ENCODE measurements at regions not wholly inside any gene's neighbourhood (a gene's known extent, or its start where the extent isn't known, plus 50 kb on each side); places are given as distances from the start of the nearest gene placed in this dataset.
"Not testable (repeated sequence)": the region's sequence is repeated elsewhere in the genome, so short reads cannot be mapped to it uniquely, and the experiment has no call there.

- no peak for ATAC-seq (replicated peaks; ENCODE audit: extremely low read depth, poor library complexity, severe bottlenecking)
- H3K9me3 Mint-ChIP-seq: peaks cover 16% of the 10 kb centered on the region
- no peaks in the 10 kb centered on the region for H3K4me1 Mint-ChIP-seq
- no peaks in the 10 kb centered on the region for H3K27me3 Mint-ChIP-seq
- DNase-seq (ENCODE audit: low spot score in 2 of 2): no peak
- H3K27ac Mint-ChIP-seq (ENCODE audit: low read depth): no peak overlapping the region
- no peaks in the 10 kb centered on the region for H3K36me3 Mint-ChIP-seq (ENCODE audit: insufficient read depth)
- no peak overlapping the region for H3K4me3 Mint-ChIP-seq
Observed at GRCh38 chr5:29213475-29213874, 1980.0 kb upstream of the CDH6 start.

DNA sequence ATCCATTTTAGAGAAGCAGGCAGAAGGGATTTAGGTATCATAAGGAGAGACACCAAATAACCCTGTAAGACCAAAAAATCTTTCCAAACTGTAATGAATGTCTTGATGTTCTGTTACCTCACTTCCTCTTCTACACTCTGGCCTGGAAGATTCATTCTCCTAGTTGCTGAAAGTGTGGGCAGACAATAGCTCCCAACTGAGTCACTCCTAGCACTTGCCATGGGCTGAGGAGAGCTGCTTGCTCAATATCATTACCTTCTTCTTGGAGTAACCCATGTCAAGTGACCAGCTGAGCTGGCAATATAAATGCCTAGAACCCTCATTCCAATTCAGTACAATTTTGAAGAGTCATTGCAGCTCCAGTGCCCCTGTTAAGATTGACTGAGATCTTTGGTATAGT is 1985.5 kb upstream of the CDH6 start:
- Mint-ChIP-seq H3K27me3 (no peaks in the 10 kb centered on the region), H3K36me3 (ENCODE audit: insufficient read depth) (no peaks in the 10 kb centered on the region), H3K27ac (ENCODE audit: low read depth) (no peak overlapping the region), H3K4me3 (no peak overlapping the region), H3K9me3 (peaks cover 3% of the 10 kb centered on the region), H3K4me1 (no peaks in the 10 kb centered on the region)
- DNase-seq (ENCODE audit: low spot score in 2 of 2) (no peak), ATAC-seq (replicated peaks; ENCODE audit: extremely low read depth, poor library complexity, severe bottlenecking) (no peak)

DNA sequence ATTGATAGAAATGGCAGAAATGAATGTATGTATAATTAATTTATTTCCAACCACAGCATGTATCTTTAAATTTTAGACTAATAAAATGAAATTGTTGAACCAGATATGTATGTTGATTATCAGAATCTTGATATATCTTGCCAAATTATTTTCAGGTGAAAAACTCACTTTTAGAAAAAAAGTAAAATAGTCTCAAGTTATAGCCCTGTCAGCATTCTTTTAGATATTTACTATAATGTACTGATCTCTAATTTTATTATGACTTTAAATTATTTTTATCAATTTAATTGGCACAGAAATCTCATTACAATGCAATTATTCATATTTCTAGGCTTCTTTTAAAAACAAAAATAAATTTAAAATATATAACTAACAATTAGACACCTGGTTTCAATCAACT is 1990.4 kb upstream of the CDH6 start:
- Mint-ChIP-seq H3K36me3 (ENCODE audit: insufficient read depth) (no peaks in the 10 kb centered on the region), H3K4me3 (no peak overlapping the region), H3K9me3 (no peaks in the 10 kb centered on the region), H3K27ac (ENCODE audit: low read depth) (no peak overlapping the region), H3K27me3 (no peaks in the 10 kb centered on the region), H3K4me1 (no peaks in the 10 kb centered on the region)
- DNase-seq (ENCODE audit: low spot score in 2 of 2) (no peak), ATAC-seq (replicated peaks; ENCODE audit: extremely low read depth, poor library complexity, severe bottlenecking) (no peak)

DNA sequence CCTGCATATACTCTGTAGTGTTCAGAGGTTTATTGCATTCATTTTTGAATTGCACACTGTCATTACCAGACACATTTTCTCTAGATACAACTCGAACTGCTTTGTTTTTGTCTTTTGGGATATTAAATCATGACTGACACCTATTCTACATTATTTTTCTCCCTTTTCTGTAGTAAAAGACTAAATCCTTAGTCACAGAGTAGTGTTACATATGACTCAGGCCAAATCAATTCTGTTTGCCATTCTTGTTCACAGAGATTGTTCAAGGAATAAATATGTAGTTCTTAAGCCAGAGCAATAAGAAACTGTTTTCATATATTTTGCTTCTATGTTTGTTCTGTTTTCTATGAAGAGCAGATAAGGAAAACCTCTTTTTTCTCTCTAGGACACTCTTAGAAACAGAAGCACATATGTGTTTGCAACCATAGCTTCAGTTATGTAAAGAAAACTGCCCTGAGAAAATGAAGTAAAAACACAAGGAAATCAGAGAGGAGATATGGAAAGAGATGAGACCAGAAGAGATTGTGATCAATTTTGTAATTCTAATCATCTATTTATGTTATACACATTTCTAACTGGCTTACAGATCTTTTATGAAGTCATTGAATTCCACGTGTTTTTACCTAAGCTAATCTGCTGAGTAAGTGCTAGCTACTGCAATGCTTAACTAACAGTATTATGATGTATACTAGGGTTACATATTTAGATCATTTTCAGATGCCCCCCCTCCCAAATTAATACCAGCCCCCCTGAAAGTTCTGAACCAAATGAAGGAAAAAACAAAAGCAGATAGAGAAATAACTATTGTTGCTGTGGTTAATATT is 1995.6 kb upstream of the CDH6 start:
- H3K9me3 Mint-ChIP-seq: peaks cover 10% of the 10 kb centered on the region
- no peak for DNase-seq (ENCODE audit: low spot score in 2 of 2)

DNA sequence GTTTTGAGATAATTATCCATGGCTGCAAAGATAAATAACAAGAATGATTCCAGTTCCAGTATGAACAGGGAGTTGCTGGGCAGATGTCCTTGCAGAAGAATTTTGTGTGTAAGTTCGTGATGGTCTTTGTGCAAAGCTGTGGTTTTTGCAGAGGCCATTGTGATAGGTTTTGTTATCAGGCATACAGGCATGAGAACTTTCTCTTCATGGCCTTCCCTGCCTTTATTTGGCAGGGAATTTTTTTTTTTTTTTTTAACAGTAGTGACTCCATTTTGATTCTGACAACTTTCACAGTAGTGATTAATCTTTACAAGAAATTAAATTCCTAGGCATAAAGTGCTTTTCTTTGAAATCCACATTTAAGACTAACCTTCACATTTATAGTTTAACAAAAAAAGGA is 1999.5 kb upstream of the CDH6 start:
- no peaks in the 10 kb centered on the region for H3K27me3 Mint-ChIP-seq
- no peak for ATAC-seq (replicated peaks; ENCODE audit: extremely low read depth, poor library complexity, severe bottlenecking)
- no peaks in the 10 kb centered on the region for H3K4me1 Mint-ChIP-seq
- no peak overlapping the region for H3K4me3 Mint-ChIP-seq
- H3K9me3 Mint-ChIP-seq: peaks cover 10% of the 10 kb centered on the region
- H3K36me3 Mint-ChIP-seq (ENCODE audit: insufficient read depth): no peaks in the 10 kb centered on the region
- H3K27ac Mint-ChIP-seq (ENCODE audit: low read depth): no peak overlapping the region
- DNase-seq (ENCODE audit: low spot score in 2 of 2): no peak

More for the DNA sequence above, 1995.6 kb upstream of the CDH6 start:
- H3K27me3 Mint-ChIP-seq: no peaks in the 10 kb centered on the region
- ATAC-seq (replicated peaks; ENCODE audit: extremely low read depth, poor library complexity, severe bottlenecking): no peak
- no peaks in the 10 kb centered on the region for H3K36me3 Mint-ChIP-seq (ENCODE audit: insufficient read depth)
- H3K4me1 Mint-ChIP-seq: no peaks in the 10 kb centered on the region
- H3K27ac Mint-ChIP-seq (ENCODE audit: low read depth): no peak overlapping the region
- no peak overlapping the region for H3K4me3 Mint-ChIP-seq

GRCh38 chr5:29191269-29192048 is 2002.0 kb upstream of the CDH6 start:
- not testable (repeated sequence) for H3K27me3 Mint-ChIP-seq; DNase-seq (ENCODE audit: low spot score in 2 of 2); H3K27ac Mint-ChIP-seq (ENCODE audit: low read depth); H3K4me1 Mint-ChIP-seq; ATAC-seq (replicated peaks; ENCODE audit: extremely low read depth, poor library complexity, severe bottlenecking); H3K4me3 Mint-ChIP-seq; H3K36me3 Mint-ChIP-seq (ENCODE audit: insufficient read depth)
- H3K9me3 Mint-ChIP-seq: peaks cover 10% of the 10 kb centered on the region

GRCh38 chr5:29190398-29190797 is 2003.1 kb upstream of the CDH6 start:
- H3K27me3 Mint-ChIP-seq; ATAC-seq (replicated peaks; ENCODE audit: extremely low read depth, poor library complexity, severe bottlenecking); H3K4me3 Mint-ChIP-seq; H3K36me3 Mint-ChIP-seq (ENCODE audit: insufficient read depth); DNase-seq (ENCODE audit: low spot score in 2 of 2); H3K27ac Mint-ChIP-seq (ENCODE audit: low read depth); H3K9me3 Mint-ChIP-seq; H3K4me1 Mint-ChIP-seq: not testable (repeated sequence)

DNA sequence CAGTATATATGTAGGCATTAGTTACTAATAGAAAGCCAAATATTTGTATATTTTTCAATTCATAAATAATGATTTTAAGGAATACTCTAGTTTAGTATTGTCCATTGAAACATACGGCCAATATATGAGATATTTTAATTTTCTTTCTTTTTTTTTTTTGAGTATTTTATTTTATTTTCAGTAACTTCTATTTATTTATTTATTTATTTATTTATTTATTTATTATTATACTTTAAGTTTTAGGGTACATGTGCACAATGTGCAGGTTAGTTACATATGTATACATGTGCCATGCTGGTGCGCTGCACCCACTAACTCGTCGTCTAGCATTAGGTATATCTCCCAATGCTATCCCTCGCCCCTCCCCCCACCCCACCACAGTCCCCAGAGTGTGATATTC is 2007.1 kb upstream of the CDH6 start:
- H3K4me1 Mint-ChIP-seq: not testable (repeated sequence)

GRCh38 chr5:29185558-29185957 is 2007.9 kb upstream of the CDH6 start:
- ATAC-seq (replicated peaks; ENCODE audit: extremely low read depth, poor library complexity, severe bottlenecking) (no peak), DNase-seq (ENCODE audit: low spot score in 2 of 2) (no peak)
- Mint-ChIP-seq H3K27ac (ENCODE audit: low read depth) (no peak overlapping the region), H3K4me3 (no peak overlapping the region), H3K27me3 (no peaks in the 10 kb centered on the region), H3K36me3 (ENCODE audit: insufficient read depth) (no peaks in the 10 kb centered on the region), H3K9me3 (peaks cover 16% of the 10 kb centered on the region), H3K4me1 (no peaks in the 10 kb centered on the region)

More for the DNA sequence above, 2007.1 kb upstream of the CDH6 start:
- not testable (repeated sequence) for H3K36me3 Mint-ChIP-seq (ENCODE audit: insufficient read depth); H3K4me3 Mint-ChIP-seq; DNase-seq (ENCODE audit: low spot score in 2 of 2); ATAC-seq (replicated peaks; ENCODE audit: extremely low read depth, poor library complexity, severe bottlenecking); H3K27me3 Mint-ChIP-seq; H3K27ac Mint-ChIP-seq (ENCODE audit: low read depth)
- H3K9me3 Mint-ChIP-seq: peaks cover 16% of the 10 kb centered on the region

GRCh38 chr5:29175774-29176173 is 2017.7 kb upstream of the CDH6 start:
- H3K27ac Mint-ChIP-seq (ENCODE audit: low read depth): no peak overlapping the region
- ATAC-seq (replicated peaks; ENCODE audit: extremely low read depth, poor library complexity, severe bottlenecking) (no peak), DNase-seq (ENCODE audit: low spot score in 2 of 2) (no peak)
- H3K27me3 Mint-ChIP-seq: no peaks in the 10 kb centered on the region
- no peaks in the 10 kb centered on the region for H3K4me1 Mint-ChIP-seq
- no peak overlapping the region for H3K4me3 Mint-ChIP-seq
- peaks cover 16% of the 10 kb centered on the region for H3K9me3 Mint-ChIP-seq
- H3K36me3 Mint-ChIP-seq (ENCODE audit: insufficient read depth): no peaks in the 10 kb centered on the region

DNA sequence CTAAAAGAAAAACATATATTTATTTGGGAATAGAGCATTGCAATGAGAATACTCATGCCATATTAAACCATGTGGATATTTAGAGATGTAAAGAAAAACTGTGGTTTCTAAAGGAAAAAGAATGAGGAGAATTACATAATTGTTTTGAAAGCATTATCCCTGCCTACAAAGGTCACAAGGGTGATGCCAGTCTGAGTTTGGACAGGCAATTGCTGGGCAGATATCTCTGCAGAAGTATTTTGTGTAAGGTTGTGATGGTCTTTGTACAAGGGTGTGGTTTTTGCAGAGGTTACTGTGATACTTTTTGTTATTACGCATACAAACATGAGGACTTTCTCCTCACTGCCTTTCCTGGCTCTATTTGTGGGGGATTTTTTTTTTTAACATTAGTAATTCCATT is 2022.9 kb upstream of the CDH6 start:
- Mint-ChIP-seq H3K27me3 (no peaks in the 10 kb centered on the region), H3K36me3 (ENCODE audit: insufficient read depth) (no peaks in the 10 kb centered on the region), H3K4me3 (no peak overlapping the region), H3K4me1 (no peaks in the 10 kb centered on the region), H3K9me3 (peaks cover 21% of the 10 kb centered on the region), H3K27ac (ENCODE audit: low read depth) (no peak overlapping the region)
- DNase-seq (ENCODE audit: low spot score in 2 of 2) (no peak), ATAC-seq (replicated peaks; ENCODE audit: extremely low read depth, poor library complexity, severe bottlenecking) (no peak)

GRCh38 chr5:29169886-29170285 is 2023.6 kb upstream of the CDH6 start:
- Mint-ChIP-seq H3K27ac (ENCODE audit: low read depth) (no peak overlapping the region), H3K36me3 (ENCODE audit: insufficient read depth) (no peaks in the 10 kb centered on the region), H3K4me1 (no peaks in the 10 kb centered on the region), H3K9me3 (peaks cover 17% of the 10 kb centered on the region), H3K27me3 (no peaks in the 10 kb centered on the region), H3K4me3 (no peak overlapping the region)
- no peak for DNase-seq (ENCODE audit: low spot score in 2 of 2)
- ATAC-seq (replicated peaks; ENCODE audit: extremely low read depth, poor library complexity, severe bottlenecking): no peak

DNA sequence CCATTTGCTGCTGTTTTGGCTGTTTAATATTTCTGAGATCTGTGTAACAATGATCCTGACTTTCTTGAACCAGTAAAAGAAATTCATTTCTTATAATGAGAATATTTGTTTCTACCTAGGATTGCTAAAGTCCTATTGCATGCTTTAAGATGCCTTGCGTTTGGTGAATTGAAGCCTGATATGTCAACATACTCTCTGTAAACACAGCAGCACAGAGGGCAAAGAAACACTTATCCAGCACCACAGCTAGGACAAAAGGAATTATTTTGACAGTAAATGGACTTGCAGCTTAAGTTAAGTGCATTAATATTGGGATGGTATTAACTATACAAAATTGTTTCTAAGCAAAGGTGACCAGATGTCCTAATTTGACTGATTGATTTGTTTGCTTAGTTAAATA is 2031.2 kb upstream of the CDH6 start:
- DNase-seq (ENCODE audit: low spot score in 2 of 2): no peak
- H3K27me3 Mint-ChIP-seq: no peaks in the 10 kb centered on the region
- ATAC-seq (replicated peaks; ENCODE audit: extremely low read depth, poor library complexity, severe bottlenecking): no peak

More for the DNA sequence above, 2031.2 kb upstream of the CDH6 start:
- Mint-ChIP-seq H3K9me3 (peaks cover 25% of the 10 kb centered on the region), H3K4me3 (no peak overlapping the region), H3K4me1 (no peaks in the 10 kb centered on the region), H3K36me3 (ENCODE audit: insufficient read depth) (no peaks in the 10 kb centered on the region), H3K27ac (ENCODE audit: low read depth) (no peak overlapping the region)
